B cell (primary cell): ENCODE measurements at regions not wholly inside any gene's neighbourhood (a gene's known extent, or its start where the extent isn't known, plus 50 kb on each side); places are given as distances from the start of the nearest gene placed in this dataset.

Experiments used
- ATAC-seq: fragments of 200-7000 bp; cut with Tn5 transposase; one replicate; pipeline ENCODE4 v1.10.0; 2021; ENCODE audit warnings: low read depth, mild to moderate bottlenecking, moderate number of reproducible peaks, moderate library complexity
- CTCF ChIA-PET: fragments of 350-600 bp; sonication (Branson Sonifier 250); formaldehyde crosslinking; loops from one replicate; lab custom pipeline; 2021; ENCODE audit warnings: antibody characterized with exemption, inconsistent platforms; lab: Charles Lee
- POLR2A ChIA-PET: fragments of 350-600 bp; sonication (Branson Sonifier 250); formaldehyde crosslinking; loops from one replicate; lab custom pipeline; 2021; ENCODE audit warnings: antibody characterized with exemption; lab: Charles Lee
- DNase-seq: peaks from one replicate; pipeline ENCODE4 v3.0.0; 2013
- H2AFZ ChIP-seq: 2 replicates; pipeline ENCODE4 v1.6.1; 2012; ENCODE audit warnings: mild to moderate bottlenecking, low read depth, low read length; ENCODE audit not compliant: insufficient read depth, poor library complexity, severe bottlenecking
- H3K27ac ChIP-seq, 2 donors: 1 replicate in 1 of 2; 2 replicates in 1 of 2; pipeline ENCODE4 v1.5.1; 2012 to 2013; ENCODE audit warnings: low read length in 2 of 2, mild to moderate bottlenecking in 2 of 2, moderate library complexity in 1 of 2
- H3K27me3 ChIP-seq, 4 experiments: fragments of 200-600 bp in 1 of 4; sonication (generic) in 1 of 4; replicated peaks in 1 of 4; 1 replicate in 2 of 4; 2 replicates in 2 of 4; pipeline versions ENCODE4 v1.6.1 to v1.7.0; 2013 to 2016; ENCODE audit warnings: low read length in 3 of 4, mild to moderate bottlenecking in 2 of 4, mixed read lengths in 1 of 4, moderate library complexity in 1 of 4; ENCODE audit not compliant: insufficient read depth in 4 of 4, control insufficient read depth in 3 of 4; ENCODE audit errors: control extremely low read depth in 1 of 4
- H3K36me3 ChIP-seq, 2 experiments: replicated peaks in 1 of 2; 1 replicate in 1 of 2; 2 replicates in 1 of 2; pipeline versions ENCODE4 v1.6.1 to v1.7.1; 2013; ENCODE audit warnings: low read length in 1 of 2; ENCODE audit not compliant: insufficient read depth in 2 of 2, control insufficient read depth in 1 of 2; ENCODE audit errors: control extremely low read depth in 1 of 2, extremely low read depth in 1 of 2
- H3K4me1 ChIP-seq, 2 donors: fragments of 200-600 bp in 1 of 2; sonication (generic) in 1 of 2; 1 replicate in 1 of 2; 2 replicates in 1 of 2; pipeline versions ENCODE4 v1.5.1 to v1.6.1; 2013 to 2017; ENCODE audit warnings: low read length in 2 of 2; ENCODE audit not compliant: control insufficient read depth in 2 of 2, insufficient read depth in 2 of 2
- H3K4me2 ChIP-seq: replicated peaks from 2 replicates; pipeline ENCODE3; 2012; ENCODE audit warnings: mild to moderate bottlenecking, low read depth, low read length; ENCODE audit not compliant: poor library complexity, severe bottlenecking
- H3K4me3 ChIP-seq, 5 experiments: fragments of 200-600 bp in 1 of 5; sonication (generic) in 1 of 5; 1 replicate in 3 of 5; 2 replicates in 2 of 5; pipeline versions ENCODE4 v1.5.1 to v1.7.0; 2011 to 2016; ENCODE audit warnings: low read length in 4 of 5, mild to moderate bottlenecking in 4 of 5, low read depth in 2 of 5, control low read depth in 1 of 5, moderate library complexity in 1 of 5; ENCODE audit not compliant: insufficient read depth in 1 of 5; ENCODE audit errors: control extremely low read depth in 1 of 5, extremely low read depth in 1 of 5
- H3K79me2 ChIP-seq: fragments of 200-600 bp; sonication (generic); one replicate; pipeline ENCODE4 v1.6.0; 2016; ENCODE audit warnings: low read length; ENCODE audit not compliant: control insufficient read depth, insufficient read depth
- H3K9ac ChIP-seq: fragments of 200-600 bp; sonication (generic); 2 replicates; pipeline ENCODE4 v1.6.1; 2017; ENCODE audit warnings: mild to moderate bottlenecking, low read length, moderate library complexity
- H3K9me3 ChIP-seq, 3 donors: one replicate each; pipeline versions ENCODE4 v1.6.1 to v1.7.1; 2013; ENCODE audit warnings: low read length in 2 of 3; ENCODE audit not compliant: control insufficient read depth in 2 of 3, insufficient read depth in 1 of 3; ENCODE audit errors: control extremely low read depth in 1 of 3
- H4K20me1 ChIP-seq: 2 replicates; pipeline ENCODE4 v1.6.0; 2012; ENCODE audit warnings: mild to moderate bottlenecking, low read length; ENCODE audit not compliant: insufficient read depth, control insufficient read depth, poor library complexity, severe bottlenecking
- H3K27ac Mint-ChIP-seq: one replicate; pipeline ENCODE4 v1.8.0; 2021; ENCODE audit warnings: mixed read lengths
- H3K27me3 Mint-ChIP-seq: one replicate; pipeline ENCODE4 v1.8.0; 2021; ENCODE audit warnings: mixed read lengths
- H3K4me1 Mint-ChIP-seq: one replicate; pipeline ENCODE4 v1.8.0; 2021; ENCODE audit warnings: mixed read lengths
- H3K4me3 Mint-ChIP-seq: one replicate; pipeline ENCODE4 v1.8.0; 2021; ENCODE audit warnings: mixed read lengths
- H3K9me3 Mint-ChIP-seq: one replicate; pipeline ENCODE4 v1.8.0; 2022; ENCODE audit warnings: mixed read lengths; ENCODE audit not compliant: insufficient read depth
- EZH2 ChIP-seq: IDR thresholded peaks from 2 replicates; pipeline ENCODE4 v1.6.1; 2012; ENCODE audit warnings: borderline replicate concordance, low read depth, mild to moderate bottlenecking, moderate library complexity, low read length; ENCODE audit not compliant: insufficient read depth, poor library complexity, severe bottlenecking
- WGBS: methylation state at CpG from one replicate; pipeline ENCODE4 v1.1.5; 2013; ENCODE audit warnings: missing lambda C conversion rate; ENCODE audit not compliant: insufficient coverage; 5-methylcytosine and 5-hydroxymethylcytosine counted together
- intact Hi-C: fragments of 100-400 bp; cut with micrococcal nuclease; formaldehyde crosslinking; loops from one replicate; pipeline ENCODE4 v1.10.0; 2022
- TF ChIP-seq, protein P1 (sequence below): fragments of 200-600 bp; IDR thresholded peaks from one replicate; pipeline ENCODE4 v1.8.0; 2022; ENCODE audit warnings: antibody characterized with exemption, mild to moderate bottlenecking

DNA sequence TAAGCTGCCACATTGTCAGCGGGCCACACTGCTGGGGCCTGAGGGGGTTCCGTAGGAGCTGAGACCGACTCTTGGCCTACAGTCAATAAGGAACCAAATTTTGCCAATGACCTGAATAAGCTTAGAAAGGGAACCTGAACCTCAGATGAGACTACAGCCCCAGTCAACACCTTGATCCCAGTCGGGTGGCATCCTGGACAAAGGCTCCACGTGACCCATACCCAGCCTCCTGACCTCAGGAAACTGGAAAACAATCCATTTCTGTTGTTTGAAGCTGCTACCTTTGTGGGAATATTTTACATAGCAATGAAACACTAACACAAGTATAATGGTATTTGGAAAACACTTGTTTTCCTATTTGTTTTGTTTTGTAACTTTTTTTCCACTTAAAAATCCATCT, 179.9 kb upstream of the RALGAPA2 start:
- no peak overlapping the region for H3K4me3 Mint-ChIP-seq
- Histone ChIP-seq H3K27me3 (no peaks in the 10 kb centered on the region), H4K20me1 (no peaks in the 10 kb centered on the region)

DNA sequence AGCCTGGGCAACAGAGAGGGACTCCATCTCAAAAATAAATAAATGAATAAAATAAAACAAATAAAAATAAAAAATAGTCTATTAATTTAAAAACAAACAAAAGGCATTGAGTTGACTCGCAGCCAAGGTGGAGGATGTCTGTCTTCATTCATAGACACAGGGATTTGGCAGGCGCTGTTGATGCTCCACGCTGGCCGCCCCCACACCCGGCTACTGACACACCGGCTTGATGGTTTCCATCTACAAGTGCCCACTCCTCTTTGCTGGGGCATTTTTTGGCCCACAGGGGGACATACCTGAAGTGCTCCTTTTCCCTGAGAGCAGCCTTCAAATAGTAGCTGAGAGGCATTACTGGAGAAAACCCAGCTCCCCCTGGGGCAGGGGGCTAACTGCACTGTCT, 178.3 kb upstream of the RALGAPA2 start:
- H3K27ac ChIP-seq, result no peak overlapping the region
- no peaks in the 10 kb centered on the region for H4K20me1 ChIP-seq
- no peaks in the 10 kb centered on the region for H3K4me1 ChIP-seq
- no peaks in the 10 kb centered on the region for H3K79me2 ChIP-seq
- no peak overlapping the region for H2AFZ ChIP-seq
- Mint-ChIP-seq H3K9me3 (no peaks in the 10 kb centered on the region), H3K4me3 (no peak overlapping the region), H3K27ac (no peak overlapping the region), H3K4me1 (no peaks in the 10 kb centered on the region), H3K27me3 (peaks cover 11% of the 10 kb centered on the region)
- ChIA-PET CTCF (no interaction called here), POLR2A (no interaction called here)
- no peak overlapping the region for H3K4me2 ChIP-seq
- no peaks in the 10 kb centered on the region for H3K27me3 ChIP-seq
- no peaks in the 10 kb centered on the region for H3K9me3 ChIP-seq
- intact Hi-C loops, result no loop called here
- H3K36me3 ChIP-seq, result no peaks in the 10 kb centered on the region
- DNase-seq (no peak), ATAC-seq (no peak)
- WGBS, result 97% methylated on average over 6 of the region's 6 CpGs
- no peak overlapping the region for H3K9ac ChIP-seq
- H3K4me3 ChIP-seq, result no peak overlapping the region
- TF ChIP-seq, protein P1, sequence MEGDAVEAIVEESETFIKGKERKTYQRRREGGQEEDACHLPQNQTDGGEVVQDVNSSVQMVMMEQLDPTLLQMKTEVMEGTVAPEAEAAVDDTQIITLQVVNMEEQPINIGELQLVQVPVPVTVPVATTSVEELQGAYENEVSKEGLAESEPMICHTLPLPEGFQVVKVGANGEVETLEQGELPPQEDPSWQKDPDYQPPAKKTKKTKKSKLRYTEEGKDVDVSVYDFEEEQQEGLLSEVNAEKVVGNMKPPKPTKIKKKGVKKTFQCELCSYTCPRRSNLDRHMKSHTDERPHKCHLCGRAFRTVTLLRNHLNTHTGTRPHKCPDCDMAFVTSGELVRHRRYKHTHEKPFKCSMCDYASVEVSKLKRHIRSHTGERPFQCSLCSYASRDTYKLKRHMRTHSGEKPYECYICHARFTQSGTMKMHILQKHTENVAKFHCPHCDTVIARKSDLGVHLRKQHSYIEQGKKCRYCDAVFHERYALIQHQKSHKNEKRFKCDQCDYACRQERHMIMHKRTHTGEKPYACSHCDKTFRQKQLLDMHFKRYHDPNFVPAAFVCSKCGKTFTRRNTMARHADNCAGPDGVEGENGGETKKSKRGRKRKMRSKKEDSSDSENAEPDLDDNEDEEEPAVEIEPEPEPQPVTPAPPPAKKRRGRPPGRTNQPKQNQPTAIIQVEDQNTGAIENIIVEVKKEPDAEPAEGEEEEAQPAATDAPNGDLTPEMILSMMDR, result no peak
- no peak for TF ChIP-seq EZH2

More for the DNA sequence above, 179.9 kb upstream of the RALGAPA2 start:
- DNase-seq, result no peak
- ATAC-seq, result no peak
- Histone ChIP-seq H3K9ac (no peak overlapping the region), H3K79me2 (no peaks in the 10 kb centered on the region), H3K36me3 (no peaks in the 10 kb centered on the region), H2AFZ (no peak overlapping the region), H3K4me2 (no peak overlapping the region), H3K9me3 (no peaks in the 10 kb centered on the region), H3K27ac (no peak overlapping the region), H3K4me1 (no peaks in the 10 kb centered on the region), H3K4me3 (no peak overlapping the region)
- H3K4me1 Mint-ChIP-seq, result no peaks in the 10 kb centered on the region
- ChIA-PET CTCF (interaction anchor here (1.6 to 1.8 kb wide), 2 partner anchors 28 to 32 kb away, joined by 3 to 4 read pairs; no protein-coding TSS in a partner anchor), POLR2A (no interaction called here)
- peaks cover 7% of the 10 kb centered on the region for H3K27me3 Mint-ChIP-seq
- H3K9me3 Mint-ChIP-seq, result no peaks in the 10 kb centered on the region
- no peak overlapping the region for H3K27ac Mint-ChIP-seq
- 93% methylated on average over 4 of the region's 5 CpGs for WGBS
- TF ChIP-seq EZH2, result no peak
- TF ChIP-seq, protein P1, result no peak
- intact Hi-C loops, result no loop called here
